ENCODE measurements at regions not wholly inside any gene's neighbourhood (a gene's known extent, or its start where the extent isn't known, plus 50 kb on each side); places are given as distances from the start of the nearest gene placed in this dataset.

DNA sequence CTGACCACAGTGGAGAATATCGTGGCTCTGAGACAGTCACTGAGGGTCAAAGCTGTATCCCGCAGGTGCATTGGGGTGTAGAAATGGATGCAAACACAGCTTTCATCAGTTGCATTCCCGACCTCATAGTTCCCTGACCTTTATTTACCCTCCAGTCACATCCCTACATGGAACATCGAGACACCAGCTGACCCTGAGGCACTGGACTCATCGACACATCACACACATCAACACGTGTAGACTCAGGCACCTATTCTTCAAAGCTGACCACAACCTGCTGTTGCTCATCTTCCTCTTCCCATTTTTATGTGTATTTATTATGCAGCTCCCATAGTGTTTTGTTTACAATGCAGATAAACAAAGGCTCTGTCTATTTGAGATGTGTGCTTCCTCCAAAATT is 396.9 kb upstream of the NRP1 start:
- no peak for DNase-seq (ENCODE audit: extremely low read depth, low read depth)
- no peak overlapping the region for H3K4me3 ChIP-seq (replicated peaks; ENCODE audit: low read depth, low read length)
- no peak for TF ChIP-seq CTCF (IDR thresholded peaks at IDR 0.05; ENCODE audit: low read depth, low read length, missing control alignments)

GRCh38 chr10:33725430-33725829 is 391.0 kb upstream of the NRP1 start:
- no peak overlapping the region for H3K4me3 ChIP-seq (replicated peaks; ENCODE audit: low read depth, low read length)
- no peak for DNase-seq (ENCODE audit: extremely low read depth, low read depth)
- no peak for TF ChIP-seq CTCF (IDR thresholded peaks at IDR 0.05; ENCODE audit: low read depth, low read length, missing control alignments)

DNA sequence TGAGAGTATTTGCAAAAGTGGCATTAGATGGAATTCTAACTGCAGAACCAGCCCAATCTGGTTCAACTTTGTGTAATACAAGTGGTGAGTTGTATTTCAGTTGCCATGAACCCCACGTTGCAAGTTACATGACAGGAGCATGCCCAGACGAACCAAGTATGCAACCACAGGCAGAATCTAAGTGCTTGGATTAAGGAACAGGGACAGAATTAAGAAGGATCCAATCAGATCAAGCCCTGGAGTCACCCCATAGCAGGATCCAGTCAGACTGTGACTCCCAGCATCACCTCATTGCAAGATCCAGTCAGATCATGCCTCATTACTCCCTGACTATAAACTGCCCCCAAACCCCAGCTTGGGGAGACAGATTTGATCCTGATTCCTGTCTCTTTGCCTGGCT is 388.7 kb upstream of the NRP1 start:
- DNase-seq (ENCODE audit: extremely low read depth, low read depth): no peak
- no peak for TF ChIP-seq CTCF (IDR thresholded peaks at IDR 0.05; ENCODE audit: low read depth, low read length, missing control alignments)
- no peak overlapping the region for H3K4me3 ChIP-seq (replicated peaks; ENCODE audit: low read depth, low read length)

DNA sequence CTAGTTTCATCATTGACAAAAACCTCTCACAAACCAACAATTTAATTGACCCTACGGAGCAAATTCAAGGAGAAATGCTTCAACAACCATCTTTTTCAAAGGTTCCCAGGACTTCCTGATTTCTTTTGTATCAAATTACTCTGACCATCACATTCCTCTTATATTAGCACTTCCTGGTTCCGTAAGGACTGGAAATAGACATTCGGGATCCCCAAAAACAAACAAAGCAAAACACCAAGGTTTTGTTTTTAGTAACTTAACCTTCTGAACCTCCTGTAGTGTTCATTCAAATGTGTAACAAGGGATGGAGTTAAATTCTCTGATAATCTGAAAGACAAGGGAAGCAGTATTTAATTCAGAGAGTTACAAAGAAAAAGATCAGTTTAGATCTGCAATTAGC is 387.6 kb upstream of the NRP1 start:
- H3K4me3 ChIP-seq (replicated peaks; ENCODE audit: low read depth, low read length): no peak overlapping the region
- DNase-seq (ENCODE audit: extremely low read depth, low read depth): no peak
- no peak for TF ChIP-seq CTCF (IDR thresholded peaks at IDR 0.05; ENCODE audit: low read depth, low read length, missing control alignments)

GRCh38 chr10:33721509-33721908 is 387.0 kb upstream of the NRP1 start:
- no peak overlapping the region for H3K4me3 ChIP-seq (replicated peaks; ENCODE audit: low read depth, low read length)
- TF ChIP-seq CTCF (IDR thresholded peaks at IDR 0.05; ENCODE audit: low read depth, low read length, missing control alignments): no peak
- no peak for DNase-seq (ENCODE audit: extremely low read depth, low read depth)

- TF ChIP-seq CTCF (IDR thresholded peaks at IDR 0.05; ENCODE audit: low read depth, low read length, missing control alignments): no peak
- H3K4me3 ChIP-seq (replicated peaks; ENCODE audit: low read depth, low read length): no peak overlapping the region
- no peak for DNase-seq (ENCODE audit: extremely low read depth, low read depth)
Measured at GRCh38 chr10:33720161-33720560, 385.7 kb upstream of the NRP1 start.

- DNase-seq (ENCODE audit: extremely low read depth, low read depth): no peak
- no peak overlapping the region for H3K4me3 ChIP-seq (replicated peaks; ENCODE audit: low read depth, low read length)
- TF ChIP-seq CTCF (IDR thresholded peaks at IDR 0.05; ENCODE audit: low read depth, low read length, missing control alignments): no peak
Measured at GRCh38 chr10:33719005-33719703, 384.7 kb upstream of the NRP1 start.
